Thoracic aorta (tissue), 2 donors: ENCODE measurements at regions not wholly inside any gene's neighbourhood (a gene's known extent, or its start where the extent isn't known, plus 50 kb on each side); places are given as distances from the start of the nearest gene placed in this dataset.

Source experiments
- ATAC-seq: fragments of 150-250 bp; one replicate; pipeline ENCODE4 v1.8.0; 2017; ENCODE audit warnings: low read depth; ENCODE audit not compliant: insufficient number of reproducible peaks, low FRiP score
- DNase-seq: peaks from one replicate; pipeline ENCODE4 v3.0.0-alpha.2; 2020; ENCODE audit warnings: low spot score
- H3K27ac ChIP-seq, 2 donors: fragments of 200-600 bp; sonication (generic); 1 replicate in 1 of 2; 2 replicates in 1 of 2; pipeline ENCODE4 v1.5.1; 2016; ENCODE audit warnings: mild to moderate bottlenecking in 2 of 2, moderate library complexity in 2 of 2
- H3K27me3 ChIP-seq: fragments of 200-600 bp; sonication (generic); replicated peaks from 2 replicates; pipeline ENCODE4 v1.6.0; 2016; ENCODE audit warnings: mild to moderate bottlenecking; ENCODE audit not compliant: insufficient read depth
- H3K36me3 ChIP-seq: fragments of 200-600 bp; sonication (generic); one replicate; pipeline ENCODE4 v1.5.1; 2016
- H3K4me1 ChIP-seq, 2 donors: fragments of 200-600 bp; sonication (generic); 1 replicate in 1 of 2; 2 replicates in 1 of 2; pipeline versions ENCODE4 v1.5.1 to v1.6.0; 2016; ENCODE audit warnings: low read depth in 2 of 2, mild to moderate bottlenecking in 1 of 2; ENCODE audit not compliant: control insufficient read depth in 1 of 2
- H3K4me3 ChIP-seq: fragments of 200-600 bp; sonication (generic); 2 replicates; pipeline ENCODE4 v1.5.1; 2016; ENCODE audit warnings: mild to moderate bottlenecking
- H3K9me3 ChIP-seq: fragments of 200-600 bp; sonication (generic); 2 replicates; pipeline ENCODE4 v1.5.1; 2016
- CTCF ChIP-seq: fragments of 200-600 bp; sonication (generic); IDR thresholded peaks from one replicate; pipeline ENCODE4 v1.5.1; 2019; ENCODE audit warnings: antibody characterized with exemption

GRCh38 chr14:101134161-101134631 is 230.7 kb upstream of the RTL1 start:
- Histone ChIP-seq H3K27me3 (no peaks in the 10 kb centered on the region), H3K4me1 (no peaks in the 10 kb centered on the region), H3K36me3 (no peaks in the 10 kb centered on the region), H3K9me3 (no peaks in the 10 kb centered on the region), H3K27ac (no peak overlapping the region), H3K4me3 (no peak overlapping the region)
- no peak for TF ChIP-seq CTCF
- no peak for DNase-seq
- ATAC-seq, result no peak

- DNase-seq (no peak), ATAC-seq (no peak)
Measured at GRCh38 chr14:101134851-101135433, 231.4 kb upstream of the RTL1 start.

GRCh38 chr14:101135796-101136742 is 232.5 kb upstream of the RTL1 start:
- Histone ChIP-seq H3K4me1 (no peaks in the 10 kb centered on the region), H3K27me3 (no peaks in the 10 kb centered on the region), H3K4me3 (no peak overlapping the region), H3K36me3 (no peaks in the 10 kb centered on the region), H3K27ac (no peak overlapping the region), H3K9me3 (no peaks in the 10 kb centered on the region)
- no peak for TF ChIP-seq CTCF
- ATAC-seq (no peak), DNase-seq (no peak)

More at GRCh38 chr14:101134851-101135433, 231.4 kb upstream of the RTL1 start:
- Histone ChIP-seq H3K4me3 (no peak overlapping the region), H3K4me1 (no peaks in the 10 kb centered on the region), H3K27me3 (no peaks in the 10 kb centered on the region), H3K36me3 (no peaks in the 10 kb centered on the region), H3K27ac (no peak overlapping the region), H3K9me3 (no peaks in the 10 kb centered on the region)
- TF ChIP-seq CTCF, result no peak

- Histone ChIP-seq H3K9me3 (peaks cover 3% of the 10 kb centered on the region), H3K36me3 (no peaks in the 10 kb centered on the region), H3K4me3 (no peak overlapping the region), H3K27ac (no peak overlapping the region), H3K27me3 (no peaks in the 10 kb centered on the region), H3K4me1 (no peaks in the 10 kb centered on the region)
- ATAC-seq, result no peak
- TF ChIP-seq CTCF, result no peak
- DNase-seq, result no peak
Measured at GRCh38 chr14:101137234-101137633, 233.7 kb upstream of the RTL1 start.

- Histone ChIP-seq H3K27me3 (no peaks in the 10 kb centered on the region), H3K4me1 (no peaks in the 10 kb centered on the region), H3K4me3 (no peak overlapping the region), H3K9me3 (peaks cover 8% of the 10 kb centered on the region), H3K36me3 (no peaks in the 10 kb centered on the region), H3K27ac (no peak overlapping the region)
- no peak for TF ChIP-seq CTCF
- DNase-seq, result no peak
- ATAC-seq, result no peak
Measured at GRCh38 chr14:101147848-101148247, 244.3 kb upstream of the RTL1 start.
